ENCODE measurements at regions not wholly inside any gene's neighbourhood (a gene's known extent, or its start where the extent isn't known, plus 50 kb on each side); places are given as distances from the start of the nearest gene placed in this dataset.

DNA sequence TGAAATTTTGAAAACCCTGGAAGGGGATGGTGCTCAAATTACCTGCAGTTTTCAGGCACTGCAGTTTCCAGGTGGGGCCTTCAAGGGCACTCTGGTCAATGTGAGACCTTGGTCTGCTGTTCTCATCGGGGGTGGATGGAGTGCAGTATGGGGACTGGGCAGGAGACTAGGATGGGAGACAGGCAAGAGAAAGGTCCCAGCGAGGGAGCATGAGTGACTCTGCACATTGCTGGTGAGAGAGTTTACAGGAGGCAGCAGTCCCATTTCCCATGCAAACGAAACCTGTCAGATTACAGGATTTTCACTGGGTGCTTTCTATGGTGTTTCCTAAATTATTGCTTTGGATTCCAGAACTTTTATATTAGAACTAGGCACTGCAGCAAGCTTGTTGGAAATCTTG lies 73.5 kb upstream of the DTNBP1 start:
- Histone ChIP-seq H2AFZ (ENCODE audit: low read depth) (no peak overlapping the region), H3F3A (replicated peaks; ENCODE audit: insufficient read depth) (no peaks in the 10 kb centered on the region), H3K4me1 (ENCODE audit: control insufficient read depth in 1 of 2, insufficient read depth in 2 of 2, low read depth in 1 of 2, low read length in 1 of 2) (peaks cover 0 to 3% of the 10 kb centered on the region in 2 experiments; a peak in 1 of 4 replicates), H4K20me1 (ENCODE audit: insufficient read depth) (no peaks in the 10 kb centered on the region), H3K9me3 (no peaks in the 10 kb centered on the region), H3K4me2 (no peak overlapping the region), H3K79me2 (ENCODE audit: insufficient read depth) (no peaks in the 10 kb centered on the region), H3K27me3 (ENCODE audit: insufficient read depth) (no peaks in the 10 kb centered on the region), H3K4me3 (ENCODE audit: low read depth in 2 of 2, low read length in 1 of 2) (no peak overlapping the region), H3K9me2 (no peaks in the 10 kb centered on the region), H3K36me3 (replicated peaks in 1 of 2; ENCODE audit: control insufficient read depth in 1 of 2, insufficient read depth in 2 of 2, low read length in 1 of 2) (no peaks in the 10 kb centered on the region), H3K27ac (ENCODE audit: low read depth in 2 of 2, low read length in 1 of 2) (no peak overlapping the region), H3K9ac (no peak overlapping the region)
- POLR2A ChIA-PET, result no interaction called here
- CTCF ChIA-PET, result interaction anchor here (0.8 kb wide), 1 partner anchor 145 kb away, joined by 3 read pairs; no protein-coding TSS in a partner anchor
- TF ChIP-seq RXRA (IDR thresholded peaks at IDR 0.05; ENCODE audit: borderline replicate concordance, low read depth) (no peak), YY1 (IDR thresholded peaks at IDR 0.05; ENCODE audit: low read depth) (no peak), POLR2AphosphoS5 (IDR thresholded peaks at IDR 0.05; ENCODE audit: low read depth, low read length) (no peak), TCF12 (IDR thresholded peaks at IDR 0.05) (no peak), RCOR1 (IDR thresholded peaks at IDR 0.05; ENCODE audit: low read length) (no peak), EZH2phosphoT487 (IDR thresholded peaks at IDR 0.05; ENCODE audit: borderline replicate concordance, low read depth) (no peak)
- TF ChIP-seq, protein P1, sequence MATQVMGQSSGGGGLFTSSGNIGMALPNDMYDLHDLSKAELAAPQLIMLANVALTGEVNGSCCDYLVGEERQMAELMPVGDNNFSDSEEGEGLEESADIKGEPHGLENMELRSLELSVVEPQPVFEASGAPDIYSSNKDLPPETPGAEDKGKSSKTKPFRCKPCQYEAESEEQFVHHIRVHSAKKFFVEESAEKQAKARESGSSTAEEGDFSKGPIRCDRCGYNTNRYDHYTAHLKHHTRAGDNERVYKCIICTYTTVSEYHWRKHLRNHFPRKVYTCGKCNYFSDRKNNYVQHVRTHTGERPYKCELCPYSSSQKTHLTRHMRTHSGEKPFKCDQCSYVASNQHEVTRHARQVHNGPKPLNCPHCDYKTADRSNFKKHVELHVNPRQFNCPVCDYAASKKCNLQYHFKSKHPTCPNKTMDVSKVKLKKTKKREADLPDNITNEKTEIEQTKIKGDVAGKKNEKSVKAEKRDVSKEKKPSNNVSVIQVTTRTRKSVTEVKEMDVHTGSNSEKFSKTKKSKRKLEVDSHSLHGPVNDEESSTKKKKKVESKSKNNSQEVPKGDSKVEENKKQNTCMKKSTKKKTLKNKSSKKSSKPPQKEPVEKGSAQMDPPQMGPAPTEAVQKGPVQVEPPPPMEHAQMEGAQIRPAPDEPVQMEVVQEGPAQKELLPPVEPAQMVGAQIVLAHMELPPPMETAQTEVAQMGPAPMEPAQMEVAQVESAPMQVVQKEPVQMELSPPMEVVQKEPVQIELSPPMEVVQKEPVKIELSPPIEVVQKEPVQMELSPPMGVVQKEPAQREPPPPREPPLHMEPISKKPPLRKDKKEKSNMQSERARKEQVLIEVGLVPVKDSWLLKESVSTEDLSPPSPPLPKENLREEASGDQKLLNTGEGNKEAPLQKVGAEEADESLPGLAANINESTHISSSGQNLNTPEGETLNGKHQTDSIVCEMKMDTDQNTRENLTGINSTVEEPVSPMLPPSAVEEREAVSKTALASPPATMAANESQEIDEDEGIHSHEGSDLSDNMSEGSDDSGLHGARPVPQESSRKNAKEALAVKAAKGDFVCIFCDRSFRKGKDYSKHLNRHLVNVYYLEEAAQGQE (IDR thresholded peaks at IDR 0.05; ENCODE audit: low read depth, low read length), result no peak
- 47% methylated on average over 3 of the region's 3 CpGs for WGBS (ENCODE audit: low lambda C conversion rate)
- no peak for DNase-seq

DNA sequence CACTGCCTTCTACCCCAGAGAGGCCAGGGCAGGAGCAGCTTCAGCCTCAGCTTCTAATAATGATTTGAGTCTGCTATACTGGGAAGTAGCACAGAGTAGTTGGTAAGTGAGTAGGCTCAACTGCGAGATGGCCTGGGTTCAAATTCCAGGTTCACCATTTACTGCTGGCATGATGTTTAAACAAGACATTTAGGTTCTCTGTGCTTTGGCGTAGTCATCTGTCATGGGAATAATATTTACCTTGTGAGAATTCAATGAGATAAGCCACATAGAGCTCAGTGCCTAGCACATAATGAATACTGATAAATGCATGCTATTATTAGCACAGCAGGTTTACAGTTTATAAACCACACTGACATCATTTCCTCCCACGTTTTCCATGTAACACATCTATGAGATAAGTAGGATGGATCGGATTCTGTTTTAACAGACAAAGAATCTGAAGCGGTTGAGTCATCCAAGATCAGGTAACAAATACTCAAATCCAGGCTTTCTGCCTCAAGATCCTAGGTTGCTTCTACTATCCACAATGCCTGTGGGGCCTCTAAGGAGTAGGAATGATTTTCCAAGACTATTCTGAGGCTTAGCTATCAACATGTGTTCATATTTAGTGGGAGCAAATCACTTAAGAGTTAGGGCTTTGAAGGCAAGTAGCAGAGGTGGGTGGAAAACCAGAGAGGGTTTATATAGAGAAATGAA lies 72.9 kb upstream of the DTNBP1 start:
- no peak for DNase-seq
- Histone ChIP-seq H3K9me3 (no peaks in the 10 kb centered on the region), H3K27ac (ENCODE audit: low read depth in 2 of 2, low read length in 1 of 2) (no peak overlapping the region), H3K4me3 (ENCODE audit: low read depth in 2 of 2, low read length in 1 of 2) (no peak overlapping the region), H3K4me1 (ENCODE audit: control insufficient read depth in 1 of 2, insufficient read depth in 2 of 2, low read depth in 1 of 2, low read length in 1 of 2) (peaks cover 0 to 7% of the 10 kb centered on the region in 2 experiments; a peak in 1 of 4 replicates), H3K4me2 (no peak overlapping the region), H3K9me2 (no peaks in the 10 kb centered on the region), H4K20me1 (ENCODE audit: insufficient read depth) (no peaks in the 10 kb centered on the region), H2AFZ (ENCODE audit: low read depth) (no peak overlapping the region), H3K79me2 (ENCODE audit: insufficient read depth) (no peaks in the 10 kb centered on the region), H3K36me3 (replicated peaks in 1 of 2; ENCODE audit: control insufficient read depth in 1 of 2, insufficient read depth in 2 of 2, low read length in 1 of 2) (no peaks in the 10 kb centered on the region), H3K27me3 (ENCODE audit: insufficient read depth) (no peaks in the 10 kb centered on the region), H3F3A (replicated peaks; ENCODE audit: insufficient read depth) (no peaks in the 10 kb centered on the region), H3K9ac (no peak overlapping the region)
- ChIA-PET POLR2A (no interaction called here), CTCF (interaction anchor here (0.8 kb wide), 1 partner anchor 145 kb away, joined by 3 read pairs; no protein-coding TSS in a partner anchor)
- 31% methylated on average over 5 of the region's 5 CpGs for WGBS (ENCODE audit: low lambda C conversion rate)
- TF ChIP-seq RCOR1 (IDR thresholded peaks at IDR 0.05; ENCODE audit: low read length), result no peak
- no peak for TF ChIP-seq EP300 (IDR thresholded peaks at IDR 0.05; ENCODE audit: borderline replicate concordance in 1 of 2, low read depth in 1 of 2, low read length in 1 of 2)
- no peak for TF ChIP-seq RXRA (IDR thresholded peaks at IDR 0.05; ENCODE audit: borderline replicate concordance, low read depth)
- TF ChIP-seq, protein P2, sequence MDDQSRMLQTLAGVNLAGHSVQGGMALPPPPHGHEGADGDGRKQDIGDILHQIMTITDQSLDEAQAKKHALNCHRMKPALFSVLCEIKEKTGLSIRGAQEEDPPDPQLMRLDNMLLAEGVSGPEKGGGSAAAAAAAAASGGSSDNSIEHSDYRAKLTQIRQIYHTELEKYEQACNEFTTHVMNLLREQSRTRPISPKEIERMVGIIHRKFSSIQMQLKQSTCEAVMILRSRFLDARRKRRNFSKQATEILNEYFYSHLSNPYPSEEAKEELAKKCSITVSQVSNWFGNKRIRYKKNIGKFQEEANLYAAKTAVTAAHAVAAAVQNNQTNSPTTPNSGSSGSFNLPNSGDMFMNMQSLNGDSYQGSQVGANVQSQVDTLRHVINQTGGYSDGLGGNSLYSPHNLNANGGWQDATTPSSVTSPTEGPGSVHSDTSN (IDR thresholded peaks at IDR 0.05), result no peak
- no peak for TF ChIP-seq FOXJ3 (CRISPR knock-in tag; IDR thresholded peaks at IDR 0.05)
- TF ChIP-seq GABPA (IDR thresholded peaks at IDR 0.05; ENCODE audit: low read depth), result no peak
- TF ChIP-seq GATA2 (CRISPR knock-in tag; IDR thresholded peaks at IDR 0.05), result no peak
- no peak for TF ChIP-seq ELF1 (IDR thresholded peaks at IDR 0.05)
- no peak for TF ChIP-seq FOXM1 (IDR thresholded peaks at IDR 0.05; ENCODE audit: low read depth)
- no peak for TF ChIP-seq POLR2AphosphoS5 (IDR thresholded peaks at IDR 0.05; ENCODE audit: low read depth, low read length)
- no peak for TF ChIP-seq MEF2A (IDR thresholded peaks at IDR 0.05; ENCODE audit: borderline replicate concordance, low read depth)
- TF ChIP-seq MXI1 (IDR thresholded peaks at IDR 0.05; ENCODE audit: low read depth, low read length), result no peak
- TF ChIP-seq RFX5 (IDR thresholded peaks at IDR 0.05; ENCODE audit: low read length), result no peak
- no peak for TF ChIP-seq NFIC (IDR thresholded peaks at IDR 0.05; ENCODE audit: borderline replicate concordance)
- no peak for TF ChIP-seq TAF1 (IDR thresholded peaks at IDR 0.05; ENCODE audit: borderline replicate concordance, low read depth, low read length)
- TF ChIP-seq, protein P3, sequence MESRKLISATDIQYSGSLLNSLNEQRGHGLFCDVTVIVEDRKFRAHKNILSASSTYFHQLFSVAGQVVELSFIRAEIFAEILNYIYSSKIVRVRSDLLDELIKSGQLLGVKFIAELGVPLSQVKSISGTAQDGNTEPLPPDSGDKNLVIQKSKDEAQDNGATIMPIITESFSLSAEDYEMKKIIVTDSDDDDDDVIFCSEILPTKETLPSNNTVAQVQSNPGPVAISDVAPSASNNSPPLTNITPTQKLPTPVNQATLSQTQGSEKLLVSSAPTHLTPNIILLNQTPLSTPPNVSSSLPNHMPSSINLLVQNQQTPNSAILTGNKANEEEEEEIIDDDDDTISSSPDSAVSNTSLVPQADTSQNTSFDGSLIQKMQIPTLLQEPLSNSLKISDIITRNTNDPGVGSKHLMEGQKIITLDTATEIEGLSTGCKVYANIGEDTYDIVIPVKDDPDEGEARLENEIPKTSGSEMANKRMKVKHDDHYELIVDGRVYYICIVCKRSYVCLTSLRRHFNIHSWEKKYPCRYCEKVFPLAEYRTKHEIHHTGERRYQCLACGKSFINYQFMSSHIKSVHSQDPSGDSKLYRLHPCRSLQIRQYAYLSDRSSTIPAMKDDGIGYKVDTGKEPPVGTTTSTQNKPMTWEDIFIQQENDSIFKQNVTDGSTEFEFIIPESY (IDR thresholded peaks at IDR 0.05; ENCODE audit: borderline replicate concordance, low read depth), result no peak
- TF ChIP-seq USF2 (IDR thresholded peaks at IDR 0.05; ENCODE audit: borderline replicate concordance, low read depth, low read length), result no peak
